Right ventricle myocardium superior (tissue), 1 donor: ENCODE measurements at regions not wholly inside any gene's neighbourhood (a gene's known extent, or its start where the extent isn't known, plus 50 kb on each side); places are given as distances from the start of the nearest gene placed in this dataset.
"Not testable (repeated sequence)": the region's sequence is repeated elsewhere in the genome, so short reads cannot be mapped to it uniquely, and the experiment has no call there.

Experiments
- ATAC-seq: fragments of 200-7000 bp; cut with Tn5 transposase; one replicate; pipeline ENCODE4 v1.9.1; 2020; ENCODE audit warnings: mild to moderate bottlenecking; ENCODE audit not compliant: poor library complexity
- DNase-seq: peaks from one replicate; pipeline ENCODE4 v3.0.0-alpha.2; 2020
- intact Hi-C: fragments of 100-400 bp; cut with DNase I; formaldehyde crosslinking; loops from one replicate; pipeline ENCODE4 v1.11.2; 2022
- donor health status: DM: no; HTN: yes; CAD: no; lungs with severe emphysema.

DNA sequence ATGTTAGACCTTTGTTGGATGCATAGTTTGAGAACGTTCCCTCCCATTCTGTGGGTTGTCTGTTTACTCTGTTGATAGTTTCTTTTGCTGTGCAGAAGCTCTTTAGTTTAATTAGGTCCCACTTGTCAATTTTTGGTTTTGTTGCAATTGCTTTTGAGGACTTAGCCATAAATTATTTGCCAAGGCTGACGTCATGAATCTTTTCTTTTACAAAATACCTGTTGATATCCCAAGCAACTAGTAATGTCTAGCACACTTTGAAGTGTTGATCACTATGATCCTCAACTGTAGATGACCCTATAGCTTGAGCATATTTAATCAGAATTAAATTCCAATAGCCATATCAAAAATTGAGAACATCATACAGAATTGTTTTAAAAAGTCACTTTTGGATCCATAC is 63.3 kb upstream of the HABP2 start:
- intact Hi-C loops, ATAC-seq, DNase-seq: not testable (repeated sequence)

DNA sequence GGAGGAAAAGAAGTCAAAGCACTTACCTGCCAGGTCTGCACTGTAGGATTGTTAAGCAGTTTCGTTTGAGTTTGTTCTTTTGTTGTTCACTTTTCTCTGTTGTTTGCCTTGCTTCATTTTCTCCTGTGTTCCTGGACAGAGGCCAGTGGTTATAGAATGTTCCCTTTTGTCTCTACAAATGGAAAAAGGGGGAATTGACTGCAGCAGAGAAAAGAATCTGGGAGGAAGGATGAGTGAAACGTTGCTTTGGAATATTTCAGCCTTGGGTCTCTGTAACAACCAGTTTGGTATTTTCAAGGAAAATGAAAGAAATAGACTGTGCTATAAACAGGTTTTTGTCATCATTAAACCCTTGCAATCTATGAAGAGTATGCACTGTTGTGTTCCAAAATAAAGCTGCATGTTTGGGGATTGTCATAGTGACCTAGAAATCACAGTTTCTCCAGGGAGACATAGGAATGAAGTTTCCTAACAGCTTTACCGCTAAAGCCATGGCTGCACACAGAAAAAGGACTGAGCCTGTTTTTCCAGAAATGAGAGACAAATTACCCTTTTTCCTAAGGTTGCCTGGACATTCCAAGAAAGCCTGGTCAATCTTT is 60.8 kb upstream of the HABP2 start:
- ATAC-seq (peak; percentile 75), DNase-seq (no peak)
- intact Hi-C loops, result no loop called here

DNA sequence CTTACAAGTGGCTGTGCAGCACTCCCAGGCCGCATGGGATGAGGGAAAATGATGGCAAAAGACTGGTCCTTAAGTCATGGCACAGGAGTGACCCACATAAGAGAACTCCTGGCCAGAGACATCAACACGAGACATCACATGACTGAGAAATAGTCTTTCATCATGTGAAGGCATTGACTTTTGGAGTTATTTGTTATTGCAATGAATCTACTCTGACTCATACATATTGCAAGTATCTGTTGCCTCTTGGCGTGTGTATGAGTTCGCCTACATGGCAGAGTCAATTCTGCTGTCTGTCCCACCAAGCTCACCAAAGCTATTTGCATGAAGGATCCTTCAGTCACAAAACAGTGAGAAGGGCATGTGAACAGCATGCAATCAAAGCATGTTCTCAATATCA is 59.7 kb upstream of the HABP2 start:
- no peak for ATAC-seq
- intact Hi-C loops, result no loop called here

DNA sequence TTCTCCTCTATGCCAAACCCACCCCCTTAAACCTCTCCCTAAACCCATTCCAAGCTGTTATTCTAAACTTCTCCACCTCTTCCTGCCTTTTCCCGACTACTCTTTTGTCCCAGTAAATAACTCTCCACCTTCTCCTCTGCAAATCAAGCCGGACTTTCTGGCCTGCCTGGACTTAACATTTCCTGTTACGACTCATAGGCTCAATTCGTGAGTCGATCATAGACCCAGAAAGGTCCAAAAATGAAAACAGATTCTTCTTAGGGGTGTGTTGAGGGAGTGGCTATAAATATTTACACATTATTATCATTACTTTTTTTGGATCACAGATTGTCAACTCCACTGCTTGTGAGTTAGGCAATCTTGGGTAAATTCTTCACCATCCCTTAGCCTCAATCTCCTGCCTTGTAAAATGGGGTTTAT is 59.0 kb upstream of the HABP2 start:
- no peak for ATAC-seq
- no peak for DNase-seq
- intact Hi-C loops, result no loop called here

More for the DNA sequence above, 59.7 kb upstream of the HABP2 start:
- DNase-seq, result no peak

DNA sequence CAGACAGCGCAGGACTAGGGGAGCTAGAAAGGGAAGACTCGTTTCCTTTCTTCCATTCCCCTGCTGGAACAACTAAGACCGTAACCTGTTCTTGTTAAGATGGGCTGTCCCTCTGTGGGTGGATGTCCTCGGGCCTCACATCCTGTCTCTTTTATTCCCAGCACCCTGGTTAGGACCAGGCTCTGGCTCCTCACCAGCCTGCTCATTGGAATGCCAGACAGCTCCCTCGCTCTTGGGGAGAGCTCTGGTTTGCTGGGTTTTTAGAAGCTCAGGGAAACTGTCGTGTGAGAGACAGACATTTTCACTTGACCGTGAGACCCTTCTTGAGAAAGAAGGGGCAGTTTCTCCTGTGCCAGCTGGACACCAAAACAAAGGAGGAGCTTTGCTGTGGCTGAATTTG is 58.1 kb upstream of the HABP2 start:
- intact Hi-C loops, result no loop called here
- DNase-seq (no peak), ATAC-seq (no peak)

DNA sequence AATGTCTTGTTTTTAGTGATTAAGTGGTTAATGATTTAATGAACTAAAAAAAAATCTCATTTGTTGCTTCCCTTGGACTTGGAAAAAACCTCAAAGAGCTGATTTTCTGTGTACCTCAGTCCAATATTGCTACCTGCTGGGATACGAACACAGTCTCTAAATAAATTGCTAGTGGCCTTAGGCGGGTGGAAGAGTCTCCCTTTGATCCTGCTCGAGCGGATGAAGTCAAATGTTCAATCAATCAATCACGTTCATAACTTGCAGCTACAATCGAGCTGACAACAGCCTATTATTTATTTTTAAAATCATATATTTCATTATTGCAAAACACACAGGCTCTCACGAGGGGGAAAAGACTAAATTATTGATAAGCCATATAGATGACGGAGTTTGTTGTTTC is 57.3 kb upstream of the HABP2 start:
- intact Hi-C loops, result no loop called here
- DNase-seq, result no peak
- no peak for ATAC-seq

DNA sequence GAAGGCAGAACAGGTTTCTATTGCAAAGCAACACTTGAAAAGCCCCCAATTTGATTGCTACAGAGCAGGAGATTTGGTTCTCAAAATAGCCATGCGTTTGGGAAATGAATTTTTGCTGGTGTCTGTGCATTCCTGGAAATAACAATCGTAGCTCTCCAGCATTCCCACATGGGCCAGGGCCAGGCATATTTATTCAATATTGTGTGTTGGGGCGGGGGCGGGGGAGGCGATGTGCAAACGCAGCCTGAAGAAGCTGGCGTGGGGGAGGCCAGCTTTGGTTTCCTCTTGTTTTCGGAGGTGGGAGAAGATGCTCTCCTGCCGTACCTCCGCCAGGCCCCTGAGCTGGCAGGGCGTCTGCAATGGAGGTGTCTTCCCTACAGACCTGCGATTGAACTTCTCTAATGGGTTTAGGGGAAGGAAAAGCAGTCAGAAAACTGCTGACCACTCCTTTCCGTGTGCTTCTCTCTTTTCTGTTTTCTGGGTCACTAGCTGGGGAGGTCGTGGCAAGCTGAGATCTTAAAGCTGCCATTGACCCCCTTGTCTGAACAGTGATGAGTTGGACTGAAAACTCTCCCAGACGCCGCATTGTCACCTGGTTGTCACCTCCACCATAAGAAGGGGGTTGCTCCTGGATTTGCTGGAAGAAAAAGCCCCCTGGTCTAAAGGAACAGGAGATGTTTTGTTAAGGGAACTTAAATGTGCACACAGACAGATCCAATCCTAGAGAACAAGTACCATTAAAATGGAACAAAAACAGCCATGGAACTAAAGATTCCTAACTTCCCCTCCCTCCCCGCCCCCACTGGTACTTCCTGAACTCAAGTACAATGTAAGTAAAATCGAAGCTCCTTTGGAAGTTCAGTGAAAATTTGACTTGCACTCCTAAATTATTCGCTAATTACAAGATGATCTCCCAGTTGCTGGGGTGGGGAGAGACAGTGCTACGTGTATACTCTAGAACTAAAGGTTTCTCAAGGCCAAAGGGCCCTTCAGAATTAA is 56.4 kb upstream of the HABP2 start:
- intact Hi-C loops, result no loop called here
- no peak for DNase-seq
- no peak for ATAC-seq

DNA sequence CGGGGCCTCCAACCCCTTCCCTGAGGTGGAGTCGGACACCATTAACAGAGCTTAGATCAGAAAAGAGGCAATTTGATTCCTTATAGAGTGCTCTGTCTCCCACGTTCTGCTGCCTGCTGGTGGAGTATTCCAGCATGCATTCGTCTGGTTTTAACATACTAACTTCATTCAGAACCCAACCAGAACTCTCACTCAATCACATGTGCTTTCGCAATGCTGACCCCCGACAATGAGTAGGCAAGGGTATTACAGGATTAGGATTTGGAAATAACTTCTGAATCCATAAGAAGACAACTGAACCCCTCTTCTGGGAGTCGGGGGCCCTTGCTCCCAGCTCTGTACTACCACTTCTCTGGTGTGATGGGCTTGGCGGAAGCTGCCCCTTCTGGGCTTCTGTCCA is 55.7 kb upstream of the HABP2 start:
- ATAC-seq, result no peak

DNA sequence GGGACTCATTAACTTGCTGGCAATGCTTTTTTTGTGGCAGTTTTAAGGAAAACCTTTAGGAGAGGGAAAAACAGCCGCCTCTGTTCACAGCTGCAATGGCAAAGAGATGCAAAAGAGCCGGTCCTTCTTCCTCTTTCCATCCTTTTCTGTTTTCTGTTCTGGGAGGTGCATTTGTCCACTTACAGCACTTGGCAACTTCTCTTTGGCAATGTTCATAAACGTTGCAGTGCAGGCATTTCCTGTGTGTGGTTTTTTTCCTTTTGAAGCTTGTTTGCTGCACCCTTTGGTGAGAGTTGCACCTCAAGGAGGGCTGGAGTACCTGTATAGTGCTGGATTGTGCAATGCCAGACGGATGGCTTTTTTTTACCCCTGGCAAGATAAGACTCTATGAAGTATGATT is 53.9 kb upstream of the HABP2 start:
- DNase-seq, result no peak
- peak; percentile 27 for ATAC-seq
- intact Hi-C loops, result no loop called here

More for the DNA sequence above, 55.7 kb upstream of the HABP2 start:
- intact Hi-C loops, result no loop called here
- DNase-seq, result no peak

DNA sequence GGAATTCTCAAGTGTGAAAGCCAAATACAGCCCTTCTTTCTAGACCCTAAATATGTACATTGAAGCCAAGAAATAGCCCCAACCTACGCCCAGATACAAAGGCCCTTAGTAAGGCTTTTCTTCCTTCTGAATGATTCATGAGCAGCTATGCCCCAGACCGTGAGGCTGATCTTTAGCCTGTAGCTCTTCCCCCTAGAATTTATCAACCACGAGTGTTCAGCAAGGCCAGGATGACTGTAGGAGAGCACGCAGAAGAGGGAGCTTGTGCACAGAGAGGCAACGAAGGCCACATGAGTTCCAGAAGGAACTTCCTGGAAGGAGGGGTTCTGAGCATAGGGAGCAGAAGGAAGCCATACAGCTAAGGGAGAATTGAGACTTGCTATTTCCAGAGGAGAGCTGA is 53.0 kb upstream of the HABP2 start:
- intact Hi-C loops, result no loop called here
- ATAC-seq (no peak), DNase-seq (no peak)

DNA sequence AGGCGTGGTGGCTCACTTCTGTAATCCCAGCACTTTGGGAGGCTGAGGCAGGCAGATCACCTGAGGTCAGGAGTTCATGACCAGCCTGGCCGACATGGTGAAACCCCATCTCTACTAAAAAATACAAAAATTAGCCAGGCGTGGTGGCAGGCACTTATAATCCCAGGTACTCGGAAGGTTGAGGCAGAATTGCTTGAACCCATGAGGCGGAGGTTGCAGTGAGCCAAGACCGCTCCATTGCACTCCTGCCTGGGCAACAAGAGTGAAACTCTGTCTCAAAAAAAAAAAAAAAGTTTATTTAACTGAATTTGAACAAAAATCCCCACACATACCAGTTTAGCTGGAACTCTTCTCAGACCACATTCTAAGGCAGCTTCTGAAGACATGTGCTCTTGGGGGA is 51.8 kb upstream of the HABP2 start:
- intact Hi-C loops, ATAC-seq, DNase-seq: not testable (repeated sequence)
